ENCODE measurements at regions not wholly inside any gene's neighbourhood (a gene's known extent, or its start where the extent isn't known, plus 50 kb on each side); places are given as distances from the start of the nearest gene placed in this dataset.

- no peaks in the 10 kb centered on the region for H3K36me3 Mint-ChIP-seq
These were observed 340.1 kb downstream of the SLC4A3 start for GRCh38 chr2:219967247-219968245.

DNA sequence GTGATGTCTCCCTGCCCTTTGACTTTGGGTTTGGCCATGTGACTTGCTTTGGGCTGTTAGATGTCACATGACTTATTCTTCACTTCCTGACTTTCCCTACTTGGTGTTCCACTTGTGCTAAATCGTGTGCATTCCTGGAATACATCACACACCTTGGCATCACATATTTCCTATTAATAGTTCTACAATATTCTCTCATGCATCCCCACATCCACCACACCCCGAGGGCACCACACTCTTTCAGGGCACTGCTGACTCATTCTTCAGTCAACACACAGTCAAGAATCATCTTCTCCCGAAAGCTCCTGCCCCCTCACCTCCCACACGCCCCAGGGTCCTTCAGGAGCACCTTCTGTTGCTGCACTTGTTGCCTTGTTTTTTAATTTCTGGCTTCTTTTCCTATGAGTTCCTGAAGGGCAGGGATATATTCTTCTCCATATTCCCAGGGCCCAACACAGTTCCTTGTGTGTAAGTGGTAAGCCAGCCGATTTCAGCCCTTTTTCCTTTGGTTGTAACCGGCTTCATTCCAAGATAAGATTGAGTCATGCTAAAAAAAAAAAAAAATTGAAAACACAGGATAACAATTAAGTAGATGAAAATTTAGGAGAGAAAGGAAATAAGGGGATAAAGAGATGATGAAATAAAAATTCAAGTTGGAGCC lies 341.4 kb downstream of the SLC4A3 start:
- DNase-seq: no peak
- no peaks in the 10 kb centered on the region for H3K4me1 Mint-ChIP-seq
- no peaks in the 10 kb centered on the region for H3K9me3 Mint-ChIP-seq
- CTCF ChIA-PET: no interaction called here
- H3K27ac Mint-ChIP-seq: no peak overlapping the region
- no peak overlapping the region for H3K4me3 Mint-ChIP-seq
- no peaks in the 10 kb centered on the region for H3K27me3 Mint-ChIP-seq
- no peaks in the 10 kb centered on the region for H3K36me3 Mint-ChIP-seq

More at GRCh38 chr2:219967247-219968245, 340.1 kb downstream of the SLC4A3 start:
- CTCF ChIA-PET: no interaction called here
- Mint-ChIP-seq H3K4me1 (no peaks in the 10 kb centered on the region), H3K4me3 (no peak overlapping the region), H3K27ac (no peak overlapping the region), H3K27me3 (no peaks in the 10 kb centered on the region), H3K9me3 (no peaks in the 10 kb centered on the region)
- no peak for DNase-seq

DNA sequence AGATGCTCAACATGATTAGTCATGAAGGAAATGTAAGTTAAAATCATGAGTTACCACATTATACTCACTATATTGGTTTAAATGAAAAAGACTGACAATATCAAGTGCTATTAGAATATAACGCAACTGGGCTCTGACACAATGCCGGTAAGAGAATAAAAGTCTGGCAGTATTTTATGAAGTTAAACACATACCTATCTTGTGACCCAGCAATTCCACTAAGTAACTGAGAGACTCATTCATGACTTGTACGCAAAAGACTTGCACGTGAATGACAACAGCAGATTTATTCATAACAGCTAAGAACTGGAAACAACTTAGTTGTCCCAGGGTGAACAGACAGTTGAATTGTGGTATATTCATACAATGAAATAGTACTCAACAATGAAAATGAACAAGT lies 342.1 kb downstream of the SLC4A3 start:
- H3K9me3 Mint-ChIP-seq: no peaks in the 10 kb centered on the region
- no peaks in the 10 kb centered on the region for H3K27me3 Mint-ChIP-seq
- no peak overlapping the region for H3K4me3 Mint-ChIP-seq
- no peak for DNase-seq
- H3K27ac Mint-ChIP-seq: no peak overlapping the region
- CTCF ChIA-PET: no interaction called here
- no peaks in the 10 kb centered on the region for H3K36me3 Mint-ChIP-seq
- H3K4me1 Mint-ChIP-seq: no peaks in the 10 kb centered on the region

DNA sequence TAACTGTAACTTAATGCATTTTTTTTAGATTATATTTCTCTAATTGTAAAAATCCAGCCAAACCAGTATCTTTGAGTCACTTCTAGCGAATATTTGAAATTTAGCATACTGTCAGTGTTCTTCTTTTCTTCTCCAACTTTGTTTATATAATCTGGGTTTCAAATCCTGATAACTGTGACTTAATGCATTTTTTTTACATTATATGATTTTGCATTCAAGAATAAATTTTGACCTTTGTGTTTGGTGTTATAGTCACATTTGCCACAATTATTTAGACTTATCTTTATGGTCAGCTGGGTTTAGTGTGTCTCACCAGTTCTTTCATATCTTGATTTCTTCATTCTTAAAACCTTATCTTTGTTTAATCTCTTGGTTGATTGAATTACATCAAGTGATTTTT lies 345.7 kb downstream of the SLC4A3 start:
- H3K9me3 Mint-ChIP-seq: no peaks in the 10 kb centered on the region
- no peak overlapping the region for H3K4me3 Mint-ChIP-seq
- H3K27ac Mint-ChIP-seq: no peak overlapping the region
- DNase-seq: no peak
- no peaks in the 10 kb centered on the region for H3K36me3 Mint-ChIP-seq
- CTCF ChIA-PET: no interaction called here
- H3K4me1 Mint-ChIP-seq: no peaks in the 10 kb centered on the region
- no peaks in the 10 kb centered on the region for H3K27me3 Mint-ChIP-seq

GRCh38 chr2:219976871-219977270 lies 349.4 kb downstream of the SLC4A3 start:
- CTCF ChIA-PET: interaction anchor here (1.4 kb wide), 1 partner anchor 8 kb away, joined by 3 read pairs; no protein-coding TSS in a partner anchor

GRCh38 chr2:219980638-219981037 lies 353.2 kb downstream of the SLC4A3 start:
- CTCF ChIA-PET: no interaction called here
- Mint-ChIP-seq H3K9me3 (no peaks in the 10 kb centered on the region), H3K27ac (no peak overlapping the region), H3K4me1 (no peaks in the 10 kb centered on the region), H3K27me3 (no peaks in the 10 kb centered on the region), H3K4me3 (no peak overlapping the region), H3K36me3 (no peaks in the 10 kb centered on the region)
- no peak for DNase-seq

More at GRCh38 chr2:219976871-219977270, 349.4 kb downstream of the SLC4A3 start:
- Mint-ChIP-seq H3K36me3 (no peaks in the 10 kb centered on the region), H3K9me3 (no peaks in the 10 kb centered on the region), H3K4me1 (no peaks in the 10 kb centered on the region), H3K27me3 (no peaks in the 10 kb centered on the region), H3K4me3 (no peak overlapping the region), H3K27ac (no peak overlapping the region)
- DNase-seq: no peak

- no peaks in the 10 kb centered on the region for H3K9me3 Mint-ChIP-seq
- CTCF ChIA-PET: no interaction called here
- H3K36me3 Mint-ChIP-seq: no peaks in the 10 kb centered on the region
- H3K4me3 Mint-ChIP-seq: no peak overlapping the region
- H3K27me3 Mint-ChIP-seq: no peaks in the 10 kb centered on the region
- no peaks in the 10 kb centered on the region for H3K4me1 Mint-ChIP-seq
- no peak overlapping the region for H3K27ac Mint-ChIP-seq
- DNase-seq: no peak
These were observed 356.4 kb downstream of the SLC4A3 start for GRCh38 chr2:219983836-219984235.

DNA sequence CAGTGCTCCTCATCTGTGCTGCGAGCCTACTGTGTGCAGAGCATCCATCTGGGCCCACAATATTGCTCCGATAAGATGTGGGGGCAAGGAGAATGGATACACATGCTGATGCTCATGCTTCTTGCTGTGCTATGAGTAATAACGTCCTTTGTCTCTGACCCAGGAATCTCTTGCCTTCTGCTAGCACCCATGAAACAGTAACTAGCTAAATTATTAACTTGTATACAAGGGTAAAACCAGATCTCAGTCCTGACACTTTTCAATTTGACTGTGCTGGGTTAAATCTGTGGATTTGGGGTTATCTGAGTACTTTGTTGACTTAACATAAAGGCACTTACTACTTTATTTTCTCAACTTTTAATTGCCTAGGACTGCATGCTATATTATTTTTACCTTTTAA lies 357.6 kb downstream of the SLC4A3 start:
- DNase-seq: no peak
- CTCF ChIA-PET: interaction anchor here (1.0 kb wide), 1 partner anchor 8 kb away, joined by 3 read pairs; no protein-coding TSS in a partner anchor
- no peak overlapping the region for H3K4me3 Mint-ChIP-seq
- H3K4me1 Mint-ChIP-seq: no peaks in the 10 kb centered on the region
- no peak overlapping the region for H3K27ac Mint-ChIP-seq
- no peaks in the 10 kb centered on the region for H3K27me3 Mint-ChIP-seq
- H3K36me3 Mint-ChIP-seq: no peaks in the 10 kb centered on the region
- no peaks in the 10 kb centered on the region for H3K9me3 Mint-ChIP-seq

GRCh38 chr2:219987830-219988229 lies 360.4 kb downstream of the SLC4A3 start:
- CTCF ChIA-PET: no interaction called here
- DNase-seq: no peak
- no peaks in the 10 kb centered on the region for H3K9me3 Mint-ChIP-seq
- no peaks in the 10 kb centered on the region for H3K27me3 Mint-ChIP-seq
- no peak overlapping the region for H3K4me3 Mint-ChIP-seq
- H3K36me3 Mint-ChIP-seq: no peaks in the 10 kb centered on the region
- no peak overlapping the region for H3K27ac Mint-ChIP-seq
- H3K4me1 Mint-ChIP-seq: no peaks in the 10 kb centered on the region

- Mint-ChIP-seq H3K4me1 (no peaks in the 10 kb centered on the region), H3K27me3 (no peaks in the 10 kb centered on the region), H3K27ac (no peak overlapping the region), H3K36me3 (no peaks in the 10 kb centered on the region), H3K4me3 (no peak overlapping the region), H3K9me3 (no peaks in the 10 kb centered on the region)
- CTCF ChIA-PET: no interaction called here
- DNase-seq: no peak
These were observed 362.3 kb downstream of the SLC4A3 start for GRCh38 chr2:219989744-219990143.

GRCh38 chr2:219991116-219991515 lies 363.7 kb downstream of the SLC4A3 start:
- CTCF ChIA-PET: no interaction called here
- H3K36me3 Mint-ChIP-seq: no peaks in the 10 kb centered on the region
- H3K27ac Mint-ChIP-seq: no peak overlapping the region

DNA sequence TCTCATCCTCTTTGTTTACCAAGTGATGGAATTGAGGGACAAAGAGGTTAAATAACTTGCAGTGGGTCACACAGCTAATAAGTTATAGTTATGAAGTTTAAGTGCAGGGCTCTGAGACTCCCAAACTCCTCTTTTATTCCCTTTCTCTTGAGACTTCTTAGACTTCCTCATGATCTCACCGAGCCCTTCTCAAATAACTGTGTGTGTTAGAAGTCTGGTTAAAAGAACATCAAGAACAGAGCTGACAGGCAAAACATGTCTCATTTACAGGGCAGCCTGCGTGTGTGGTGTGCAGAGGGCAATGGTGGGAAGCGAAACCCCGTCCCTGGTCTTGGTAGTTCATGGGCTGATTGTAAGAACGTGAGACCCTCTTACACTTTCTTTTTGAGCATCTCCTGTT lies 368.0 kb downstream of the SLC4A3 start:
- no peaks in the 10 kb centered on the region for H3K9me3 Mint-ChIP-seq
- no peaks in the 10 kb centered on the region for H3K4me1 Mint-ChIP-seq
- CTCF ChIA-PET: no interaction called here
- H3K27me3 Mint-ChIP-seq: no peaks in the 10 kb centered on the region
- no peak overlapping the region for H3K27ac Mint-ChIP-seq
- DNase-seq: no peak
- no peak overlapping the region for H3K4me3 Mint-ChIP-seq
- no peaks in the 10 kb centered on the region for H3K36me3 Mint-ChIP-seq

More at GRCh38 chr2:219991116-219991515, 363.7 kb downstream of the SLC4A3 start:
- no peak overlapping the region for H3K4me3 Mint-ChIP-seq
- H3K9me3 Mint-ChIP-seq: no peaks in the 10 kb centered on the region
- no peaks in the 10 kb centered on the region for H3K27me3 Mint-ChIP-seq
- no peak for DNase-seq
- H3K4me1 Mint-ChIP-seq: no peaks in the 10 kb centered on the region

GRCh38 chr2:219995991-219996765 lies 368.7 kb downstream of the SLC4A3 start:
- no peak for DNase-seq
- Mint-ChIP-seq H3K36me3 (no peaks in the 10 kb centered on the region), H3K9me3 (no peaks in the 10 kb centered on the region), H3K4me1 (no peaks in the 10 kb centered on the region), H3K27me3 (no peaks in the 10 kb centered on the region), H3K27ac (no peak overlapping the region), H3K4me3 (no peak overlapping the region)
- CTCF ChIA-PET: no interaction called here

- CTCF ChIA-PET: no interaction called here
- peak; percentile 27 for DNase-seq
- no peaks in the 10 kb centered on the region for H3K27me3 Mint-ChIP-seq
- H3K27ac Mint-ChIP-seq: no peak overlapping the region
- H3K4me1 Mint-ChIP-seq: no peaks in the 10 kb centered on the region
- no peaks in the 10 kb centered on the region for H3K36me3 Mint-ChIP-seq
- H3K4me3 Mint-ChIP-seq: no peak overlapping the region
- no peaks in the 10 kb centered on the region for H3K9me3 Mint-ChIP-seq
These were observed 370.0 kb downstream of the SLC4A3 start for GRCh38 chr2:219997341-219997851.
